ENCODE measurements at regions not wholly inside any gene's neighbourhood (a gene's known extent, or its start where the extent isn't known, plus 50 kb on each side); places are given as distances from the start of the nearest gene placed in this dataset.

- no peak overlapping the region for H3K27ac Mint-ChIP-seq
- H3K4me1 Mint-ChIP-seq (ENCODE audit: low read depth in 2 of 2), result no peaks in the 10 kb centered on the region
- H3K4me3 Mint-ChIP-seq, result no peak overlapping the region
- no peaks in the 10 kb centered on the region for H3K36me3 Mint-ChIP-seq (ENCODE audit: insufficient read depth)
- H3K27me3 Mint-ChIP-seq, result peaks cover 43 to 45% of the 10 kb centered on the region in 2 donors
- ATAC-seq (replicated peaks) (no peak), DNase-seq (no peak)
- H3K9me3 Mint-ChIP-seq, result no peaks in the 10 kb centered on the region
These were observed 139.3 kb upstream of the SLIT3 start for GRCh38 chr5:169440107-169440705.

DNA sequence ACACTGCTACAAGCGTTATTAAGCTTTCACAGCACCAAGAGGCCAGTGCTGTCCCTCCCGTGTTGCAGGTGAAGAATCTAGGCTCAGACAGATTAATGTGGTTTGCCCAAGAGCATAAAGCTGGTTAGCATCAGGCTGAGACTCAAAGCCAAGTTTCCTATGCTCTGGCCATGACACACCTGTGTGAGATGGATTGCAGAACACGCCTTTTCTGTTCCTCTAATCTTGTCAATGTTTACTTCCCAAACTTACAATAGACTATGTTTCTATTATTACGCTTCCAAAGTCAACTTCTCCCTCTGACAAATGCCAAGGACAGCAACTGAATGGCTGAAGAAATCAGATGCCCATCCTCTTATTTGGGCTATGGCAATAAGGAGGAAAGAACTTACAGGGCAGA lies 138.4 kb upstream of the SLIT3 start:
- peaks cover 38 to 43% of the 10 kb centered on the region in 2 donors for H3K27me3 Mint-ChIP-seq
- H3K27ac Mint-ChIP-seq, result no peak overlapping the region
- no peak overlapping the region for H3K4me3 Mint-ChIP-seq
- DNase-seq, result no peak
- H3K36me3 Mint-ChIP-seq (ENCODE audit: insufficient read depth), result no peaks in the 10 kb centered on the region
- no peak for ATAC-seq (replicated peaks)
- no peaks in the 10 kb centered on the region for H3K9me3 Mint-ChIP-seq
- H3K4me1 Mint-ChIP-seq (ENCODE audit: low read depth in 2 of 2), result no peaks in the 10 kb centered on the region

DNA sequence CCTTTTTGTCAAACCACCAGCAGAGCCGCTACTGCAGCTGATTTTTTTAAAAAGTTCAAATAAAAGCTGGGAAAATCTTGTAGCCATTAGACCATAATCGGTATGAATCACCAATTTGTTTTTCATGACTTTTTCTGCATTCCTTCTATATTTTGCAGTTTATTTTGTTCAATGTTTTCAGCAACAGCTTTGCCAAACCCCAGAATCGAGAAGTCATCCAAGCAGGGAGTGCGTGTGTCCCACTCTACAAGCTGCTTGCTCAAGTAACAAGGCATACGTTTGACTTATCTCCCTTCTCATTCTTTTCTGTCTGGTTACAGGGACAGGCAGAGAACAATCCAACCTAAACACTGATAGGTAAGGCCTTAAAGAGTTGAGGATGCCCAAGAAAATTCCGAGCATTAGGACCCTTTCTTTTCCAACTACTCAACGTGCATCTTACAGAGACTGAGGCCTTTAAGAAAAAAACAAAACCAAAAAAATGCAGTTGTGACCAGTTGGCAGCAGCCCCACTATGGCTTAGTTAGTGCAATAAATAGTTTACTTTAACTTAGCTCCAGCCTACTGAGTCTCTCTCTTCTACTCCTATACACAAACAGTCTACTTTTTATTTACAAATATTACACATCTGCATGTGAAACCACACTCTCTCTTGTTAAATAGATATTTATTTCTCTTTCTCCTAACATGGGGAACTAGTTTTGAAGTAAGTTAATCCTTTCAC lies 134.7 kb upstream of the SLIT3 start:
- peaks cover 37 to 41% of the 10 kb centered on the region in 2 donors for H3K27me3 Mint-ChIP-seq
- no peaks in the 10 kb centered on the region for H3K9me3 Mint-ChIP-seq
- H3K36me3 Mint-ChIP-seq (ENCODE audit: insufficient read depth), result no peaks in the 10 kb centered on the region
- H3K27ac Mint-ChIP-seq, result no peak overlapping the region
- H3K4me3 Mint-ChIP-seq, result no peak overlapping the region
- no peaks in the 10 kb centered on the region for H3K4me1 Mint-ChIP-seq (ENCODE audit: low read depth in 2 of 2)
- no peak for ATAC-seq (replicated peaks)
- DNase-seq, result no peak

DNA sequence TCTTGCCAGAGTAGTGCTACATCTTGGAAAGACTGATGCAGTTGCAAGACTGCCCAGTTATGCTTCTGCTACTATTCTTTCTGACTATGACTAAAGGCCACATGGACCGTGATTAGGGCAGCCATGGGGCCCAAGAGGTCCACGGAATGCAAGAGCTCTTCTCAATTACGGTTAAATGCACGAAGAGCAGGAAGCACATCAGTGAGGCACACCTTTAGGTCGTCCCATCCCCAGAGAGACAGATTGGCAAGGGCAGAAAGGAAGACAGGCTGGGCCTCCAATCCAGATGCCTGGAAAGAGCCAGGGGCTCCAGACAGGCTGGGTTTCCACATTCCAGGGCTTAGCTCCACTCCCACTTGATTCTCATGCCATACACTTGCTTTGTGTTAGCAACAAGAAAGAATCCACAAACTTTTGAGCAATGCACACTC lies 132.3 kb upstream of the SLIT3 start:
- H3K4me1 Mint-ChIP-seq (ENCODE audit: low read depth in 2 of 2), result no peaks in the 10 kb centered on the region
- DNase-seq, result no peak

GRCh38 chr5:169431386-169431785 lies 130.4 kb upstream of the SLIT3 start:
- Mint-ChIP-seq H3K36me3 (ENCODE audit: insufficient read depth) (no peaks in the 10 kb centered on the region), H3K4me1 (ENCODE audit: low read depth in 2 of 2) (no peaks in the 10 kb centered on the region), H3K9me3 (no peaks in the 10 kb centered on the region), H3K4me3 (no peak overlapping the region), H3K27me3 (peaks cover 6 to 12% of the 10 kb centered on the region in 2 donors), H3K27ac (no peak overlapping the region)
- ATAC-seq (replicated peaks) (no peak), DNase-seq (no peak)

More for the DNA sequence above, 132.3 kb upstream of the SLIT3 start:
- peaks cover 18 to 22% of the 10 kb centered on the region in 2 donors for H3K27me3 Mint-ChIP-seq
- no peaks in the 10 kb centered on the region for H3K36me3 Mint-ChIP-seq (ENCODE audit: insufficient read depth)
- no peak overlapping the region for H3K27ac Mint-ChIP-seq
- H3K9me3 Mint-ChIP-seq, result no peaks in the 10 kb centered on the region
- ATAC-seq (replicated peaks), result no peak
- H3K4me3 Mint-ChIP-seq, result no peak overlapping the region

DNA sequence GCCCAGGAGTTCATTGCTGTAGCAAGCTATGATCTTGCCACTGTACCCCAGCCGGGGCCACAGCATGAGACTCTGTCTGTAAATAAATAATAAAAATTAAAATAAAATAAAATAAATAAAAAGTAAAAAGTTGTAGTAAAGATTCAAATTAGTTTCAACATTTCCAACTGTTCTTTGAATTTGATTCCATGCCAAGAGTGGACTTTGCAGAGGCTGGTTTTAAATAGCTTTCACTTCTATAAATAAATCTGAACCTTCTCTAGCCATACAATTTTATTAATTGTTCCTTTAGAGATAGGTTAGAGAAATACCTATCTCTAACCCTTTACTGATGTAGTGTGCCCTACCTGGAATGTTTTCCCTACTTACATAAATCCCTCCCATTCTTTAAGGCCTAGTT lies 129.7 kb upstream of the SLIT3 start:
- no peak for DNase-seq
- H3K27ac Mint-ChIP-seq, result no peak overlapping the region
- no peak for ATAC-seq (replicated peaks)
- peaks cover 6 to 14% of the 10 kb centered on the region in 2 donors for H3K27me3 Mint-ChIP-seq
- no peak overlapping the region for H3K4me3 Mint-ChIP-seq
- no peaks in the 10 kb centered on the region for H3K9me3 Mint-ChIP-seq
- no peaks in the 10 kb centered on the region for H3K4me1 Mint-ChIP-seq (ENCODE audit: low read depth in 2 of 2)
- no peaks in the 10 kb centered on the region for H3K36me3 Mint-ChIP-seq (ENCODE audit: insufficient read depth)

DNA sequence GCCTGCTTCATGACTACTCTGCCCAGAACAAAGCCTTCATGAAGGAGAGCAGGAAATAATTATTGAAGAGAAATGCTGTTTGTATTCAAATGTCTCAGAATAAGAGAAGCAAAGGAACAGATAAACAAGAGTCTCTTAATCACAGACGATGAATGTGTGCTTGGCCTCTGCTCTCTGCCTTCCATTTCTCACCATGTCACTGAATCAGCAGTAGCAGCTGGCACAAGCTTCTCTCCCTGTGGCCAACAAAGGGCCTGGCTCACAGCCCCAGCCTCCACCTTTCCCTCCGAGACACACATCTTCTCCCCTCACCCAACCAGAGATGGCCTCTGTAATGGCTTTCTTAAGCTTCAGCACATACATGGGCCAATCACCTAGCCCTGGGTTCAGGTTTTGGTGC lies 128.1 kb upstream of the SLIT3 start:
- H3K4me3 Mint-ChIP-seq, result no peak overlapping the region
- H3K4me1 Mint-ChIP-seq (ENCODE audit: low read depth in 2 of 2), result no peaks in the 10 kb centered on the region
- DNase-seq (no peak), ATAC-seq (replicated peaks) (no peak)
- no peaks in the 10 kb centered on the region for H3K9me3 Mint-ChIP-seq
- H3K36me3 Mint-ChIP-seq (ENCODE audit: insufficient read depth), result no peaks in the 10 kb centered on the region
- H3K27me3 Mint-ChIP-seq, result peaks cover 6 to 14% of the 10 kb centered on the region in 2 donors
- no peak overlapping the region for H3K27ac Mint-ChIP-seq

GRCh38 chr5:169426784-169427183 lies 125.8 kb upstream of the SLIT3 start:
- DNase-seq (no peak), ATAC-seq (replicated peaks) (no peak)
- Mint-ChIP-seq H3K27ac (no peak overlapping the region), H3K4me3 (no peak overlapping the region), H3K36me3 (ENCODE audit: insufficient read depth) (no peaks in the 10 kb centered on the region), H3K27me3 (peaks cover 0 to 6% of the 10 kb centered on the region in 2 donors), H3K4me1 (ENCODE audit: low read depth in 2 of 2) (no peaks in the 10 kb centered on the region), H3K9me3 (no peaks in the 10 kb centered on the region)

GRCh38 chr5:169424670-169425378 lies 123.9 kb upstream of the SLIT3 start:
- Mint-ChIP-seq H3K4me1 (ENCODE audit: low read depth in 2 of 2) (no peaks in the 10 kb centered on the region), H3K36me3 (ENCODE audit: insufficient read depth) (no peaks in the 10 kb centered on the region), H3K9me3 (no peaks in the 10 kb centered on the region), H3K27ac (no peak overlapping the region), H3K27me3 (peaks cover 5 to 6% of the 10 kb centered on the region in 2 donors), H3K4me3 (no peak overlapping the region)
- ATAC-seq (replicated peaks) (no peak), DNase-seq (no peak)

GRCh38 chr5:169424279-169424655 lies 123.3 kb upstream of the SLIT3 start:
- H3K27ac Mint-ChIP-seq, result no peak overlapping the region
- no peak for DNase-seq
- no peaks in the 10 kb centered on the region for H3K36me3 Mint-ChIP-seq (ENCODE audit: insufficient read depth)
- peaks cover 6 to 10% of the 10 kb centered on the region in 2 donors for H3K27me3 Mint-ChIP-seq
- H3K9me3 Mint-ChIP-seq, result no peaks in the 10 kb centered on the region
- H3K4me1 Mint-ChIP-seq (ENCODE audit: low read depth in 2 of 2), result no peaks in the 10 kb centered on the region
- H3K4me3 Mint-ChIP-seq, result no peak overlapping the region
- no peak for ATAC-seq (replicated peaks)

DNA sequence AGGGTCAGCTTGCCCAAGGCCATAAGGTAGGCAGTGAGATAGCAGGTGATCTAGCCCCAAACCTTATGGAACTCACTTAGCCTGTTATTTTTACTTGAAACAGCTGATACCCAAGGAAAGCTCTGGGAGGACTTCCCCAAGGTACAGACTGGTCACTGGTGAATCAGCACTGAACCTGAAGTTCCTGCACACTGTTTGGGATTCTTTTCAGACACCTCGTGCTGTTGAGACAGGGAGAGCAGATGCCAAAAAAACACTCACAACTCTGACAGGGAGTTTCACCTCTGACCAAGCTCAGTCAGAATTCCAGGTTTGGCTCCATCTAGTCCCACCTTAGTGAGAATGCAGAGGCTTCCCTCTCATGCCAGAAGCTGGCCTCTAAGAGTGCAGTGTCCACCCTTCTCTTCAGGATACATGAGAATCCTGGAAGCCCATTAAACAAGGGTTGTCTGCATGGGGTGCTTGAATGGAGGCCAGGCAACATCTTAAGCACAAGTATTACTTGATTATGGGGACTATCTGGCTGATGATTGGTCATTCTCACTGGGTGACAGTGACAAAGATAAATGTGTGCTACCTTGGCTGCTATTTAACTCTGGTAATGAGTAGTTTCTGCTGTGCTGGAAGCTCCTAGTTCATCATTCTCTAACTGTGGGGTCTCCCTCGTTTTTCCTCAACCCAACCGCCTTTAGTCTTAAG lies 122.8 kb upstream of the SLIT3 start:
- ATAC-seq (replicated peaks) (no peak), DNase-seq (no peak)
- H3K27me3 Mint-ChIP-seq, result peaks cover 6 to 12% of the 10 kb centered on the region in 2 donors

DNA sequence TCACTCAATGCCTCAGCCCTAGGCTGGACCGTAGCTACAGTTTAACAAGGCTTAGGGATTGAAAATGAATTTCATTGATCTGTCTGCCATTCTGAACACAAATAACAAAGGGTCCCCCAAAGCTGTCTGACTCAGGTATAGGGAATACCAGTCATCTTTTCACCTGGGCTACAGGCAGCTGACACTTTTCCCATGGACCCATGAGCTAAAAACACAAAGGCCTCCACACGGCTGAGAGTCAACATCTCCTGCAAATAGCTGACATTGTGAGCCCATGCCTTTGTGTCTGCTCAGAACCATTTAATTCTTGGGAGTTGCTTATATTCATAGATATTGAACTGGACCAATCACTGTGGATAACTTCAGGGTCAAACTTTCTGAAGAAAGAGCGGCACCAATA lies 121.1 kb upstream of the SLIT3 start:
- Mint-ChIP-seq H3K4me3 (no peak overlapping the region), H3K27me3 (peaks cover 6 to 12% of the 10 kb centered on the region in 2 donors), H3K9me3 (no peaks in the 10 kb centered on the region), H3K36me3 (ENCODE audit: insufficient read depth) (no peaks in the 10 kb centered on the region), H3K27ac (no peak overlapping the region), H3K4me1 (ENCODE audit: low read depth in 2 of 2) (no peaks in the 10 kb centered on the region)
- no peak for DNase-seq
- no peak for ATAC-seq (replicated peaks)

More for the DNA sequence above, 122.8 kb upstream of the SLIT3 start:
- no peaks in the 10 kb centered on the region for H3K4me1 Mint-ChIP-seq (ENCODE audit: low read depth in 2 of 2)
- no peaks in the 10 kb centered on the region for H3K9me3 Mint-ChIP-seq
- H3K36me3 Mint-ChIP-seq (ENCODE audit: insufficient read depth), result no peaks in the 10 kb centered on the region
- no peak overlapping the region for H3K4me3 Mint-ChIP-seq
- H3K27ac Mint-ChIP-seq, result no peak overlapping the region

- H3K27me3 Mint-ChIP-seq, result peaks cover 5 to 12% of the 10 kb centered on the region in 2 donors
- no peaks in the 10 kb centered on the region for H3K4me1 Mint-ChIP-seq (ENCODE audit: low read depth in 2 of 2)
- H3K27ac Mint-ChIP-seq, result no peak overlapping the region
- H3K36me3 Mint-ChIP-seq (ENCODE audit: insufficient read depth), result no peaks in the 10 kb centered on the region
- ATAC-seq (replicated peaks), result no peak
- H3K9me3 Mint-ChIP-seq, result no peaks in the 10 kb centered on the region
- DNase-seq, result no peak
- H3K4me3 Mint-ChIP-seq, result no peak overlapping the region
These were observed 120.7 kb upstream of the SLIT3 start for GRCh38 chr5:169421677-169422076.
